Testis (tissue), 2 donors: ENCODE measurements at regions not wholly inside any gene's neighbourhood (a gene's known extent, or its start where the extent isn't known, plus 50 kb on each side); places are given as distances from the start of the nearest gene placed in this dataset.

Experiments
- DNase-seq: peaks from one replicate; pipeline ENCODE4 v3.0.0-alpha.2; 2019
- H3K27ac ChIP-seq, 2 donors: fragments of 200-600 bp; sonication (generic); one replicate each; pipeline ENCODE4 v1.5.1; 2019
- H3K27me3 ChIP-seq: fragments of 200-600 bp; sonication (generic); one replicate; pipeline ENCODE4 v1.5.1; 2019
- H3K36me3 ChIP-seq: fragments of 200-600 bp; sonication (generic); one replicate; pipeline ENCODE4 v1.5.1; 2017; ENCODE audit warnings: low read depth; ENCODE audit errors: missing control alignments
- H3K4me1 ChIP-seq: fragments of 200-600 bp; sonication (generic); one replicate; pipeline ENCODE4 v1.5.1; 2019
- H3K4me3 ChIP-seq, 2 donors: fragments of 200-600 bp; sonication (generic); one replicate each; pipeline ENCODE4 v1.5.1; 2017 to 2019
- H3K9me3 ChIP-seq: fragments of 200-600 bp; sonication (generic); one replicate; pipeline ENCODE4 v1.5.1; 2017
- CTCF ChIP-seq, 3 experiments: fragments of 450-650 bp in 2 of 3; fragments of 200-600 bp in 1 of 3; sonication (generic) in 1 of 3; IDR thresholded peaks; one replicate each; pipeline ENCODE4 v1.5.1; 2016 to 2019; ENCODE audit warnings: antibody characterized with exemption in 3 of 3, mild to moderate bottlenecking in 2 of 3, moderate library complexity in 1 of 3
- POLR2A ChIP-seq: fragments of 450-650 bp; IDR thresholded peaks from one replicate; pipeline ENCODE4 v1.6.1; 2017; ENCODE audit warnings: antibody characterized with exemption, mild to moderate bottlenecking, moderate library complexity
- WGBS, 2 donors: methylation state at CpG; one replicate each; pipeline ENCODE4 v1.1.5; 2018; 5-methylcytosine and 5-hydroxymethylcytosine counted together
- intact Hi-C: fragments of 100-400 bp; cut with DNase I; formaldehyde crosslinking; loops from one replicate; pipeline ENCODE4 v1.15.1; 2023; ENCODE audit warnings: low total_unique reads

- Histone ChIP-seq H3K36me3 (no peaks in the 10 kb centered on the region), H3K4me1 (no peaks in the 10 kb centered on the region), H3K27me3 (no peaks in the 10 kb centered on the region), H3K4me3 (no peak overlapping the region), H3K9me3 (no peaks in the 10 kb centered on the region), H3K27ac (no peak overlapping the region)
- no peak for DNase-seq
- TF ChIP-seq CTCF (IDR thresholded peaks at IDR 0.05), result no peak
- TF ChIP-seq POLR2A, result no peak
- WGBS, 2 donors, result 93% methylated on average over 2 of the region's 2 CpGs
- intact Hi-C loops, result no loop called here
Measured at GRCh38 chr3:74303711-74304110, 310.7 kb downstream of the CNTN3 start.

GRCh38 chr3:74302969-74303368, 311.5 kb downstream of the CNTN3 start:
- no peak for TF ChIP-seq POLR2A
- no peak for TF ChIP-seq CTCF (IDR thresholded peaks at IDR 0.05)
- 75 to 79% methylated on average over 1 of the region's 1 CpG for WGBS, 2 donors
- H3K27ac ChIP-seq, result no peak overlapping the region
- H3K9me3 ChIP-seq, result no peaks in the 10 kb centered on the region
- no peaks in the 10 kb centered on the region for H3K27me3 ChIP-seq
- no peak overlapping the region for H3K4me3 ChIP-seq
- DNase-seq, result no peak
- no peaks in the 10 kb centered on the region for H3K4me1 ChIP-seq
- intact Hi-C loops, result no loop called here
- H3K36me3 ChIP-seq, result no peaks in the 10 kb centered on the region

GRCh38 chr3:74302281-74302680, 312.2 kb downstream of the CNTN3 start:
- Histone ChIP-seq H3K4me1 (no peaks in the 10 kb centered on the region), H3K27ac (no peak overlapping the region), H3K27me3 (no peaks in the 10 kb centered on the region), H3K9me3 (no peaks in the 10 kb centered on the region), H3K4me3 (no peak overlapping the region), H3K36me3 (no peaks in the 10 kb centered on the region)
- DNase-seq, result no peak
- 57 to 76% methylated on average over 1 of the region's 1 CpG for WGBS, 2 donors
- intact Hi-C loops, result no loop called here
- TF ChIP-seq POLR2A, result no peak
- no peak for TF ChIP-seq CTCF (IDR thresholded peaks at IDR 0.05)

- H3K4me3 ChIP-seq, result no peak overlapping the region
- H3K9me3 ChIP-seq, result no peaks in the 10 kb centered on the region
- TF ChIP-seq CTCF (IDR thresholded peaks at IDR 0.05) (no peak), POLR2A (no peak)
- no peaks in the 10 kb centered on the region for H3K4me1 ChIP-seq
- intact Hi-C loops, result no loop called here
- no peaks in the 10 kb centered on the region for H3K36me3 ChIP-seq
- H3K27ac ChIP-seq, result no peak overlapping the region
- H3K27me3 ChIP-seq, result no peaks in the 10 kb centered on the region
- DNase-seq, result no peak
Measured at GRCh38 chr3:74301056-74301455, 313.4 kb downstream of the CNTN3 start.

- 84 to 95% methylated on average over 1 of the region's 1 CpG for WGBS, 2 donors
- TF ChIP-seq CTCF (IDR thresholded peaks at IDR 0.05) (no peak), POLR2A (no peak)
- H3K27ac ChIP-seq, result no peak overlapping the region
- no peaks in the 10 kb centered on the region for H3K27me3 ChIP-seq
- intact Hi-C loops, result no loop called here
- no peaks in the 10 kb centered on the region for H3K36me3 ChIP-seq
- H3K9me3 ChIP-seq, result no peaks in the 10 kb centered on the region
- no peak overlapping the region for H3K4me3 ChIP-seq
- H3K4me1 ChIP-seq, result no peaks in the 10 kb centered on the region
- no peak for DNase-seq
Measured at GRCh38 chr3:74295479-74295878, 319.0 kb downstream of the CNTN3 start.
